ENCODE measurements at regions not wholly inside any gene's neighbourhood (a gene's known extent, or its start where the extent isn't known, plus 50 kb on each side); places are given as distances from the start of the nearest gene placed in this dataset.

DNA sequence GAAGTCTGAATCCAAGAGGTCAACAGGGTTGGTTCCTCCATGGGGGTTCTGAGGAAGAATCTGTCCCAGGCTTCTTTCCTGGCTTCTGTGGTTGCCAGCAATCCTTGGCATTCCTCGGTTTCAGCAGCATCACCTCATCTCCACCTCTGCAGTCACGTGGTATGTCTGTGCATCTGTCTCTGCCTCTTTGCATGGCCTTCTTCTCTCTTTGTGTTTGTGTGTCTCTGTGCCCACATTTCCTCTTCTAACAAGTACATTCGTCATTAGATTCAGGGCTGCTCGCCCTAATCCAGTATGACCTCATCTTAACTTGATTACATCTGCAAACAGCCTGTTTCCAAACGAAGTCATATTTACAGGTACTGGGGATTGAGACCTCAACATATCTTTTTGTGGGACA is 114.0 kb downstream of the BCOR start:
- DNase-seq (ENCODE audit: low spot score): no peak

DNA sequence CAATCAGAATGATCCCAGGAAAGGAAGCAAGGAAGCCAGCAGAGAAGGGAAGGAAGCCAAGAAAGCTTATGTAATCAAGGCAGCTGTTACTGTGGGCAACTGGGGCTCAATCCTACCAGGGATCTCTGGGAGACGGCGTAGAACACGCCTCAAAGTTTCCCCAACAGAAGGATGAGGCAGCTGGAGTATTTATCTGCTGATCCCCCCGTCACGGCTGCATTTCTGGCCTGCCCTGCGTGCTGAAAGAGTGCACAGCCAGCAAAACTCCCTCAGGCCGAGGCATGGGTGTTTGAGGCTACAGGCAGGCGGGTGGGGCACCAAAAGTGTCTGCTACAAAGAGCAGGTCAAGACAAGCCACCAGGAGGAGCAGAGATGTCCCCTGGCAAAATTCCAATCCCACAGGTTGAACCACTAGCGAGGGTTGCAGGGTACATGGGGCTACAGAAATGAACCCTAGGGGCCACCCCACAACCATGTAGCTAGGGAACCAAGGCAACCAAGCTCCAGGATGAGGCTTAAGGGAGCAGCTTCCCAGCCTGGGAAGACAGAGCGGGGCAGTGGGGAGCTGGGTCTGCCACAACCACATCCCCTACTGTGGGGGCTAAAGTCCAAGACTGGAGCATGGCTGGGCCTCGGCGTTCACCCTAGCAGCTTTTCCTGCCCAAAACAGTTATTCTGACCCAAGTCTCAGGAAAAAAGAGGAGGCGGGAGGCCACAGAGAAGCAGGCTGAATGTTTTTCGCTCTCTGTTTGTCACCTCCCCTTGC is 113.4 kb downstream of the BCOR start:
- DNase-seq (ENCODE audit: low spot score): no peak

DNA sequence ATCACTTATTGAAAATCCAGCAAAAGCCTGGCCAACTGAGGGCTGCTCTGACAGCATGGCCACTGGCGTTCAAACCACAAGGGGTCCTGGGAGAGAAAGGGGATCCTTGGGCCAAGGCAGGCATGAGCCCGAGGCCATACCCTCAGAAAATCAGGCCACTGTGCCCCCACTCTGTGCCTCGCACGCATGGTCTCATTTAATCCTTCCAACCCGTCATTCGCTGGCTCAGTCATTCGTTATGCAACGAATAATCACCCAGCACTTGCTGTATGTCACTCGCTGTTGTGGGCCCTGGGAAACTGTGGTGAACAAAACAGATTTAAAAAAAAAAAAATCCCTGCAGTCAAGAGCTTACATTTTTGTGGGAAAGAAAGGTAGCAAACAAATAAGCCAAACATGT is 112.7 kb downstream of the BCOR start:
- no peak for DNase-seq (ENCODE audit: low spot score)

GRCh38 chrX:39985551-39985950 is 112.2 kb downstream of the BCOR start:
- no peak for DNase-seq (ENCODE audit: low spot score)

DNA sequence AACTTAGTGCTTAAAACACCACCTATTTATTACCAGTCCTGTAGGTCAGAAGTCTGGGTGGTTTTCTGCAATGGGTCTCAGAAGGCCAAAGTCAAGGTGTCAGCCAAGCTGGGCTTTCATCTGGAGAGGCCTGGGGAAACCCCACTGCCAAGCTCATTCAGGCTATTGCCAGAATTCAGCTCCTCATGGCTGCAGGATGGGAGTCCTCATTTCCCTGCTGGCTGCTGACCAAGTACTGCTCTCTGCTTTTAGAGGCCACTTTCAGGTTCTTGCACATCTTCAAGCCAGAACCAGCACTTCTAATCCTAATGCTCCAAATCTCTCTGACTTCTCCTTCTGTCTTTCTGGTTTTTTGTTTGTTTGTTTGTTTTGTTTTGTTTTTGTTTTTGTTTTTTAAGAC is 109.3 kb downstream of the BCOR start:
- no peak for DNase-seq (ENCODE audit: low spot score)

GRCh38 chrX:39990388-39990787 is 107.4 kb downstream of the BCOR start:
- DNase-seq (ENCODE audit: low spot score): no peak

DNA sequence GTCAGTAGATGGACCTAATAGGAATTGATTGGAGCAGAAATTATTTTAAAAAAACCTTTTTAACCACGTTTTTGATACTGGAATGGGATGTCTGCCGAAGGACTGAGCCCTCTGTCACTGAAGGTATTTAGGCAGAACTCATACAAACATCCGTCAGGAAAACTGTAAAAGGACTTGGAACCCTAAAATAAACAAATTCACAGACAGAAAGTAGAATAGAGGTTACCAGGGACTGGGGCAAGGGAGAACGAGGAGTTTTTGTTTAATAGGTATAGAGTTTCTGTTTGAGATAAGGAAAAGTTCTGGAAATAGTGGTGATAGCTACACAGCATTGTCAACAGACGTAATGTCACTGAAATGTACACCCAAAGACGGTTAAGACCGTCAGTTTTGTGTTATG is 105.5 kb downstream of the BCOR start:
- DNase-seq (ENCODE audit: low spot score): no peak

- no peak for DNase-seq (ENCODE audit: low spot score)
These were observed 102.3 kb downstream of the BCOR start for GRCh38 chrX:39995457-39995856.

- DNase-seq (ENCODE audit: low spot score): no peak
These were observed 101.2 kb downstream of the BCOR start for GRCh38 chrX:39996536-39996935.

DNA sequence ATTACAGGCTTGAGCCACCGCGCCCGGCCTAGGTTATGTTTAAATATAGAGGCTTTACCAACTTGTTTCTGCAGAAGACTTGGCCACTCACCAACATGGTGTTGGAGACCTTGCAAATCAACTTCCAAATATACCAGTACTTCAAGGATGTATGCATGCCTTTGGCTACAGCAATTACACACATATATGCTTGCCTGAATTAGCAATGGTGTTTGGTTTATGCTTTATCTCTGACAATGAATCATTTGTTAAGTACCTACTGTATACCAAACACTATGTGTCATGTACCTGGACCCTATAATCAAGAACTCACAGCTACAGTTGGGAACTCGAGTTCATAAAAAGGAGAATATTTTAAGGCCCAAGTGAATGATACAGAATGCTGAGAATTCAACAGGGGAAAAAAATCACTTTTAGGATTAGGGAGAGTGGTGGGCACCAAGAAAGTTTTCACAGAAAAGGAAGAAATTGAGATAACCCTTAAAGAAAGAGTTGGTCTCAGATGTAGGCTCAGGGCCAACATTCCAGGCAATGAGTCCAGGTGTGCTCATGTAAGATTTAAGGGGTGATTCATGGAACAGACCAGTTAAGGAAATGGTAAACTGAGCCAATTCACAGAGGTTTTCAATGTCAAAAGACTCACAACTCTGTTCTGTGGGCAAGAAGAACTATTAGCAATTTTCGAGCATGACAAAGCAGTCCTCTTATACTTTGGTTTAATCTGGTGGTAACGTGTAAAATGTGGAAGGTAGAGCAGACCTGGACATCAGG is 98.9 kb downstream of the BCOR start:
- no peak for DNase-seq (ENCODE audit: low spot score)
